Stomach (tissue), 4 donors: ENCODE measurements at regions not wholly inside any gene's neighbourhood (a gene's known extent, or its start where the extent isn't known, plus 50 kb on each side); places are given as distances from the start of the nearest gene placed in this dataset.

Experiments used
- POLR2AphosphoS5 ChIP-seq, 3 donors: sonication (generic); formaldehyde crosslinking; IDR thresholded peaks; one replicate each; pipeline ENCODE4 v1.6.1; 2016; ENCODE audit warnings: antibody characterized with exemption in 3 of 3
- TF ChIP-seq, protein P1 (sequence below), 7 experiments: fragments of 450-650 bp in 4 of 7; fragments of 200-600 bp in 3 of 7; sonication (generic) in 3 of 7; IDR thresholded peaks; one replicate each; pipeline ENCODE4 v1.5.1; 2016 to 2019; ENCODE audit warnings: antibody characterized with exemption in 7 of 7, control low read depth in 2 of 7, mild to moderate bottlenecking in 1 of 7

- TF ChIP-seq, protein P1, sequence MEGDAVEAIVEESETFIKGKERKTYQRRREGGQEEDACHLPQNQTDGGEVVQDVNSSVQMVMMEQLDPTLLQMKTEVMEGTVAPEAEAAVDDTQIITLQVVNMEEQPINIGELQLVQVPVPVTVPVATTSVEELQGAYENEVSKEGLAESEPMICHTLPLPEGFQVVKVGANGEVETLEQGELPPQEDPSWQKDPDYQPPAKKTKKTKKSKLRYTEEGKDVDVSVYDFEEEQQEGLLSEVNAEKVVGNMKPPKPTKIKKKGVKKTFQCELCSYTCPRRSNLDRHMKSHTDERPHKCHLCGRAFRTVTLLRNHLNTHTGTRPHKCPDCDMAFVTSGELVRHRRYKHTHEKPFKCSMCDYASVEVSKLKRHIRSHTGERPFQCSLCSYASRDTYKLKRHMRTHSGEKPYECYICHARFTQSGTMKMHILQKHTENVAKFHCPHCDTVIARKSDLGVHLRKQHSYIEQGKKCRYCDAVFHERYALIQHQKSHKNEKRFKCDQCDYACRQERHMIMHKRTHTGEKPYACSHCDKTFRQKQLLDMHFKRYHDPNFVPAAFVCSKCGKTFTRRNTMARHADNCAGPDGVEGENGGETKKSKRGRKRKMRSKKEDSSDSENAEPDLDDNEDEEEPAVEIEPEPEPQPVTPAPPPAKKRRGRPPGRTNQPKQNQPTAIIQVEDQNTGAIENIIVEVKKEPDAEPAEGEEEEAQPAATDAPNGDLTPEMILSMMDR (IDR thresholded peaks at IDR 0.05) = no peak
- TF ChIP-seq POLR2AphosphoS5 (IDR thresholded peaks at IDR 0.05) = no peak
These were observed 98.1 kb downstream of the TM2D1 start for GRCh38 chr1:61626816-61627215.
